Caco-2 (cell line): ENCODE measurements at regions not wholly inside any gene's neighbourhood (a gene's known extent, or its start where the extent isn't known, plus 50 kb on each side); places are given as distances from the start of the nearest gene placed in this dataset.

Experiments used
- BruUV-seq: library from RNA; stranded (reverse); fragments of 400-500 nt; replicated peaks from 2 replicates; lab custom pipeline; 2021; lab: Mats Ljungman, UMichigan
- CTCF ChIA-PET: fragments of 300-600 bp; sonication (Branson Sonifier 250); formaldehyde crosslinking; loops from one replicate; lab custom pipeline; 2022; ENCODE audit warnings: antibody characterized with exemption; lab: Charles Lee
- POLR2A ChIA-PET: fragments of 300-600 bp; sonication (Branson Sonifier 250); formaldehyde crosslinking; loops from one replicate; lab custom pipeline; 2022; ENCODE audit warnings: antibody characterized with exemption; lab: Charles Lee
- DNase-seq, 2 experiments: peaks; one replicate each; pipeline versions ENCODE4 v3.0.0 to v3.0.0-alpha.2; 2020 to 2022
- H3K27me3 ChIP-seq: replicated peaks from 2 replicates; pipeline ENCODE4 v1.6.0; 2011; ENCODE audit warnings: low read length; ENCODE audit not compliant: control insufficient read depth, insufficient read depth
- H3K36me3 ChIP-seq: 2 replicates; pipeline ENCODE4 v1.5.1; 2011; ENCODE audit warnings: low read length; ENCODE audit not compliant: control insufficient read depth, insufficient read depth
- H3K4me1 ChIP-seq: fragments of 250-450 bp; sonication (Bioruptor Pico); 2 replicates; pipeline ENCODE4 v1.5.1; 2020; ENCODE audit warnings: mild to moderate bottlenecking
- H3K4me3 ChIP-seq: 2 replicates; pipeline ENCODE4 v1.5.1; 2011; ENCODE audit warnings: low read depth, mild to moderate bottlenecking, control low read depth, low read length
- H3K9me3 ChIP-seq: fragments of 250-450 bp; sonication (Bioruptor Pico); 2 replicates; pipeline ENCODE4 v1.5.1; 2020; ENCODE audit warnings: mild to moderate bottlenecking, moderate library complexity
- H3K27ac Mint-ChIP-seq: one replicate; pipeline ENCODE4 v1.8.0; 2022; ENCODE audit warnings: mixed read lengths; ENCODE audit not compliant: unreplicated experiment
- H3K27me3 Mint-ChIP-seq: one replicate; pipeline ENCODE4 v1.8.0; 2022; ENCODE audit warnings: mixed read lengths; ENCODE audit not compliant: insufficient read depth, unreplicated experiment
- H3K36me3 Mint-ChIP-seq: one replicate; pipeline ENCODE4 v1.8.0; 2022; ENCODE audit warnings: mild to moderate bottlenecking, mixed read lengths; ENCODE audit not compliant: insufficient read depth, unreplicated experiment
- H3K4me1 Mint-ChIP-seq: one replicate; pipeline ENCODE4 v1.8.0; 2022; ENCODE audit warnings: low read depth, mixed read lengths; ENCODE audit not compliant: unreplicated experiment
- H3K4me3 Mint-ChIP-seq: one replicate; pipeline ENCODE4 v1.8.0; 2022; ENCODE audit warnings: mild to moderate bottlenecking, moderate library complexity, mixed read lengths; ENCODE audit not compliant: unreplicated experiment
- H3K9me3 Mint-ChIP-seq: one replicate; pipeline ENCODE4 v1.8.0; 2022; ENCODE audit warnings: mixed read lengths; ENCODE audit not compliant: unreplicated experiment
- intact Hi-C: fragments of 100-400 bp; cut with micrococcal nuclease; formaldehyde crosslinking; loops from one replicate; pipeline ENCODE4 v1.10.0; 2022; ENCODE audit not compliant: unreplicated experiment
- TF ChIP-seq, protein P1 (sequence below), 2 experiments: fragments of 200-600 bp in 1 of 2; IDR thresholded peaks; 1 replicate in 1 of 2; 2 replicates in 1 of 2; pipeline versions ENCODE4 v1.5.1 to v1.8.0; 2011 to 2022; ENCODE audit warnings: antibody characterized with exemption in 1 of 2, control low read depth in 1 of 2, inconsistent platforms in 1 of 2, low read depth in 1 of 2, low read length in 1 of 2, mild to moderate bottlenecking in 1 of 2, moderate library complexity in 1 of 2; ENCODE audit not compliant: insufficient read depth in 1 of 2, severe bottlenecking in 1 of 2, unreplicated experiment in 1 of 2

DNA sequence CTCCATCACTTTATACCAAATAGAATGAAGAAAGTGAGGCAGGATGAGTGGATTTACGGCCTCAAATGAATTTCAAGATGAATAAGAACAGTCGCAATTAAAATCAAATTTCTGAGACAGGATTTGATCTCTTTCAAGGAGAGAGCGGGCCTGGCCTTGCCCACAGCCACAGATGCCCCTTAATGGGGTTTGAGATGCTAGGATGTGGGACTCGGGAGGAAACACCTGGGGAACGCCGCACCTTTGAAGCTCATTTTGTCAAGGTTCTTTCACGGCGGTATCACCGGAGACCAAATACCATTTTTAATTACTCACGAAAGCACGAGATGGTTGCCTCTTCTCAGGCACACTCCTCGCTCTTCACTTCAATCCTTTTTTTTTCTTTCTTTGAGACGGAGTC, 178.1 kb upstream of the SDK2 start:
- TF ChIP-seq, protein P1, sequence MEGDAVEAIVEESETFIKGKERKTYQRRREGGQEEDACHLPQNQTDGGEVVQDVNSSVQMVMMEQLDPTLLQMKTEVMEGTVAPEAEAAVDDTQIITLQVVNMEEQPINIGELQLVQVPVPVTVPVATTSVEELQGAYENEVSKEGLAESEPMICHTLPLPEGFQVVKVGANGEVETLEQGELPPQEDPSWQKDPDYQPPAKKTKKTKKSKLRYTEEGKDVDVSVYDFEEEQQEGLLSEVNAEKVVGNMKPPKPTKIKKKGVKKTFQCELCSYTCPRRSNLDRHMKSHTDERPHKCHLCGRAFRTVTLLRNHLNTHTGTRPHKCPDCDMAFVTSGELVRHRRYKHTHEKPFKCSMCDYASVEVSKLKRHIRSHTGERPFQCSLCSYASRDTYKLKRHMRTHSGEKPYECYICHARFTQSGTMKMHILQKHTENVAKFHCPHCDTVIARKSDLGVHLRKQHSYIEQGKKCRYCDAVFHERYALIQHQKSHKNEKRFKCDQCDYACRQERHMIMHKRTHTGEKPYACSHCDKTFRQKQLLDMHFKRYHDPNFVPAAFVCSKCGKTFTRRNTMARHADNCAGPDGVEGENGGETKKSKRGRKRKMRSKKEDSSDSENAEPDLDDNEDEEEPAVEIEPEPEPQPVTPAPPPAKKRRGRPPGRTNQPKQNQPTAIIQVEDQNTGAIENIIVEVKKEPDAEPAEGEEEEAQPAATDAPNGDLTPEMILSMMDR (IDR thresholded peaks at IDR 0.05; ENCODE audit: insufficient read depth in 1 of 2, low read depth in 1 of 2, low read length in 1 of 2, severe bottlenecking in 1 of 2, unreplicated experiment in 1 of 2): no peak
- no peak overlapping the region for H3K4me3 Mint-ChIP-seq
- H3K27ac Mint-ChIP-seq: no peak overlapping the region
- ChIA-PET POLR2A (no interaction called here), CTCF (no interaction called here)
- no TSS peak for BruUV-seq
- H3K36me3 ChIP-seq: no peaks in the 10 kb centered on the region
- no peak for DNase-seq
- no peaks in the 10 kb centered on the region for H3K36me3 Mint-ChIP-seq
- no peaks in the 10 kb centered on the region for H3K27me3 ChIP-seq
- peaks cover 9% of the 10 kb centered on the region for H3K9me3 Mint-ChIP-seq
- H3K9me3 ChIP-seq: peaks cover 14% of the 10 kb centered on the region; the same call in 1 of the 2 replicates
- peaks cover under 1% of the 10 kb centered on the region for H3K4me1 Mint-ChIP-seq
- no peak overlapping the region for H3K4me3 ChIP-seq
- intact Hi-C loops: no loop called here
- no peaks in the 10 kb centered on the region for H3K27me3 Mint-ChIP-seq
- H3K4me1 ChIP-seq: peaks cover under 1% of the 10 kb centered on the region; the same call in 1 of the 2 replicates

DNA sequence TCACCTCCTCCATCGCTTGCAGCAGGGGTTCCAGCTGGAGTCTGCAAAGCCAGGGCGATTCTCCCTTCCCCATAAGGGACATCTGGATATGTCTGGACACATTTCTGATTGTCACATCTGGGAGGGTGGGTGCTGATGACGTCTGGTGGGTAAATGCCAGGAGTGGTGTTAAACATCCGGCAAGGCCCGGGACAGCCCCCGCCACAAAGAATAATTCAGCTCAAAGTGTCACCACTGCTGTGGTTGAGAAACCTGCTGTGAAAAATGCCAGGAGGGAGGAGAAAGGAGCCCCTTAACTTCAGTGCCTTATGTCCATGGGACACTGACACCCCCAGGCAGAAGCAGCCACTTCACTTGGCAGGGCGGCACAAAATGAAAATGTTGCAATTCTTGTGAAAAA, 179.4 kb upstream of the SDK2 start:
- intact Hi-C loops: no loop called here
- H3K9me3 Mint-ChIP-seq: peaks cover 5% of the 10 kb centered on the region
- H3K27ac Mint-ChIP-seq: no peak overlapping the region
- Histone ChIP-seq H3K27me3 (no peaks in the 10 kb centered on the region), H3K9me3 (peaks cover 9% of the 10 kb centered on the region; the same call in 1 of the 2 replicates), H3K4me3 (no peak overlapping the region), H3K36me3 (no peaks in the 10 kb centered on the region), H3K4me1 (peaks cover 12% of the 10 kb centered on the region)
- POLR2A ChIA-PET: no interaction called here
- no peaks in the 10 kb centered on the region for H3K36me3 Mint-ChIP-seq
- TF ChIP-seq, protein P1 (IDR thresholded peaks at IDR 0.05; ENCODE audit: insufficient read depth in 1 of 2, low read depth in 1 of 2, low read length in 1 of 2, severe bottlenecking in 1 of 2, unreplicated experiment in 1 of 2): no peak
- H3K27me3 Mint-ChIP-seq: no peaks in the 10 kb centered on the region
- DNase-seq: no peak
- H3K4me1 Mint-ChIP-seq: peaks cover 14% of the 10 kb centered on the region
- no TSS peak for BruUV-seq
- CTCF ChIA-PET: interaction anchor here (0.6 kb wide), 1 partner anchor 31 kb away, joined by 3 read pairs; no protein-coding TSS in a partner anchor
- no peak overlapping the region for H3K4me3 Mint-ChIP-seq

DNA sequence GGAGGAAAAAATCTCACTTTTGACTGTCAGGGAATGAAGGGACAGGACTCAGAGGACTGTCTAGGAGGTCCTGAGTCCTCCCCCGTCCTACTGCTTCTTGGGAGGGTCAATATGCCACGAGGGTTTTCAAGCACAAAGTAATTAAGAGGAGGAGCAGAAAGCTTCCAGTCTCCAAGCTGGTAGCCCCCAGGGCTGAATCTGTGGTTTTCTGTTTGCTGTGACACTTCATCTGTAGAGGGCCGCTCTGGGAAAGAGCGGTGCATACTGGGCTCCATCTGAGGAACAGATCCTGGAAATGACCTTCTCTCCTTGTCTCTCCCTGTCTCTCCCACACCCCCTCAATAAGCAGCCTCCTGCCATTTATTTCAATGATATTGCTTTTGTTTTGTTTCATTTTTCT, 180.1 kb upstream of the SDK2 start:
- no peaks in the 10 kb centered on the region for H3K36me3 ChIP-seq
- TF ChIP-seq, protein P1 (IDR thresholded peaks at IDR 0.05; ENCODE audit: insufficient read depth in 1 of 2, low read depth in 1 of 2, low read length in 1 of 2, severe bottlenecking in 1 of 2, unreplicated experiment in 1 of 2): no peak
- intact Hi-C loops: no loop called here
- peaks cover 12% of the 10 kb centered on the region for H3K4me1 ChIP-seq
- H3K9me3 ChIP-seq: peaks cover 4% of the 10 kb centered on the region; the same call in 1 of the 2 replicates
- CTCF ChIA-PET: interaction anchor here (0.6 kb wide), 1 partner anchor 32 kb away, joined by 3 read pairs; no protein-coding TSS in a partner anchor
- Mint-ChIP-seq H3K9me3 (no peaks in the 10 kb centered on the region), H3K36me3 (no peaks in the 10 kb centered on the region), H3K4me1 (peaks cover 20% of the 10 kb centered on the region), H3K27ac (no peak overlapping the region), H3K4me3 (no peak overlapping the region), H3K27me3 (no peaks in the 10 kb centered on the region)
- BruUV-seq: no TSS peak
- no peaks in the 10 kb centered on the region for H3K27me3 ChIP-seq
- POLR2A ChIA-PET: no interaction called here
- no peak overlapping the region for H3K4me3 ChIP-seq
- DNase-seq: peak in 1 of 2 experiments; percentile 12
